Endothelial cell (in vitro differentiated cells): ENCODE measurements at regions not wholly inside any gene's neighbourhood (a gene's known extent, or its start where the extent isn't known, plus 50 kb on each side); places are given as distances from the start of the nearest gene placed in this dataset.

Experiments
- DNase-seq: peaks from one replicate; pipeline ENCODE4 v3.0.0; 2021; ENCODE audit warnings: low spot score
- H3K27ac Mint-ChIP-seq: one replicate; pipeline ENCODE4 v1.8.0; 2021; ENCODE audit warnings: mixed read lengths, inconsistent platforms; ENCODE audit not compliant: unreplicated experiment
- H3K27me3 Mint-ChIP-seq: one replicate; pipeline ENCODE4 v1.8.0; 2021; ENCODE audit warnings: mild to moderate bottlenecking, moderate library complexity, mixed read lengths, inconsistent platforms; ENCODE audit not compliant: unreplicated experiment
- H3K36me3 Mint-ChIP-seq: one replicate; pipeline ENCODE4 v1.8.0; 2021; ENCODE audit warnings: mild to moderate bottlenecking, low read depth, mixed read lengths, inconsistent platforms; ENCODE audit not compliant: unreplicated experiment
- H3K4me1 Mint-ChIP-seq: one replicate; pipeline ENCODE4 v1.8.0; 2021; ENCODE audit warnings: mild to moderate bottlenecking, mixed read lengths, inconsistent platforms; ENCODE audit not compliant: unreplicated experiment
- H3K4me3 Mint-ChIP-seq: one replicate; pipeline ENCODE4 v1.8.0; 2021; ENCODE audit warnings: mild to moderate bottlenecking, mixed read lengths, inconsistent platforms; ENCODE audit not compliant: unreplicated experiment
- H3K9me3 Mint-ChIP-seq: one replicate; pipeline ENCODE4 v1.8.0; 2021; ENCODE audit warnings: mixed read lengths, inconsistent platforms; ENCODE audit not compliant: unreplicated experiment
- TF ChIP-seq, protein P1 (sequence below): fragments of 200-600 bp; sonication (generic); IDR thresholded peaks from one replicate; pipeline ENCODE4 v1.5.0; 2021; ENCODE audit warnings: antibody characterized with exemption; ENCODE audit not compliant: unreplicated experiment

GRCh38 chr18:8972116-8972515 lies 130.4 kb upstream of the NDUFV2 start:
- Mint-ChIP-seq H3K27ac (no peak overlapping the region), H3K36me3 (no peaks in the 10 kb centered on the region), H3K4me1 (no peaks in the 10 kb centered on the region), H3K4me3 (no peak overlapping the region), H3K27me3 (peaks cover 1% of the 10 kb centered on the region), H3K9me3 (no peaks in the 10 kb centered on the region)
- TF ChIP-seq, protein P1, sequence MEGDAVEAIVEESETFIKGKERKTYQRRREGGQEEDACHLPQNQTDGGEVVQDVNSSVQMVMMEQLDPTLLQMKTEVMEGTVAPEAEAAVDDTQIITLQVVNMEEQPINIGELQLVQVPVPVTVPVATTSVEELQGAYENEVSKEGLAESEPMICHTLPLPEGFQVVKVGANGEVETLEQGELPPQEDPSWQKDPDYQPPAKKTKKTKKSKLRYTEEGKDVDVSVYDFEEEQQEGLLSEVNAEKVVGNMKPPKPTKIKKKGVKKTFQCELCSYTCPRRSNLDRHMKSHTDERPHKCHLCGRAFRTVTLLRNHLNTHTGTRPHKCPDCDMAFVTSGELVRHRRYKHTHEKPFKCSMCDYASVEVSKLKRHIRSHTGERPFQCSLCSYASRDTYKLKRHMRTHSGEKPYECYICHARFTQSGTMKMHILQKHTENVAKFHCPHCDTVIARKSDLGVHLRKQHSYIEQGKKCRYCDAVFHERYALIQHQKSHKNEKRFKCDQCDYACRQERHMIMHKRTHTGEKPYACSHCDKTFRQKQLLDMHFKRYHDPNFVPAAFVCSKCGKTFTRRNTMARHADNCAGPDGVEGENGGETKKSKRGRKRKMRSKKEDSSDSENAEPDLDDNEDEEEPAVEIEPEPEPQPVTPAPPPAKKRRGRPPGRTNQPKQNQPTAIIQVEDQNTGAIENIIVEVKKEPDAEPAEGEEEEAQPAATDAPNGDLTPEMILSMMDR, result no peak
- DNase-seq, result no peak

GRCh38 chr18:8974279-8974678 lies 128.2 kb upstream of the NDUFV2 start:
- Mint-ChIP-seq H3K9me3 (no peaks in the 10 kb centered on the region), H3K27me3 (peaks cover 2% of the 10 kb centered on the region), H3K36me3 (no peaks in the 10 kb centered on the region), H3K4me1 (no peaks in the 10 kb centered on the region), H3K27ac (no peak overlapping the region), H3K4me3 (no peak overlapping the region)
- DNase-seq, result no peak
- TF ChIP-seq, protein P1, result no peak

DNA sequence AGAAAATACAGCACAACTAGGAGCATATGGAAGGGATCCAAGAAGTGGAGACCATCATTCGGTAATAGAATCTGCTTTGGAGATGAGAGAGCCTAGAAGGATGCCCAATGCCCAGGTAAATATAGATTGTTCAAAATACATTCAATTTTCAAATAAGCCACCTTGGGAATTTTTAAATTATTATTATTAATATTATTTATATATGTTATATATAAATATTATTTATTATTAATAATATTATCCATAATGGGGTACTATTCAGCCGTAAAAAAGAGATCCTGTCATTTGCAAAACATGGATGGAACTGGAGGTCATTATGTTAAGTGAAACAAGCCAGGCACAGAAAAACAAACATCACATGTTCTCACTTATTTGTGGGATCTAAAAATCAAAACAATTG lies 127.8 kb upstream of the NDUFV2 start:
- Mint-ChIP-seq H3K36me3 (no peaks in the 10 kb centered on the region), H3K9me3 (no peaks in the 10 kb centered on the region), H3K4me3 (no peak overlapping the region), H3K27me3 (peaks cover 2% of the 10 kb centered on the region), H3K4me1 (no peaks in the 10 kb centered on the region), H3K27ac (no peak overlapping the region)
- DNase-seq, result no peak
- TF ChIP-seq, protein P1, result no peak

DNA sequence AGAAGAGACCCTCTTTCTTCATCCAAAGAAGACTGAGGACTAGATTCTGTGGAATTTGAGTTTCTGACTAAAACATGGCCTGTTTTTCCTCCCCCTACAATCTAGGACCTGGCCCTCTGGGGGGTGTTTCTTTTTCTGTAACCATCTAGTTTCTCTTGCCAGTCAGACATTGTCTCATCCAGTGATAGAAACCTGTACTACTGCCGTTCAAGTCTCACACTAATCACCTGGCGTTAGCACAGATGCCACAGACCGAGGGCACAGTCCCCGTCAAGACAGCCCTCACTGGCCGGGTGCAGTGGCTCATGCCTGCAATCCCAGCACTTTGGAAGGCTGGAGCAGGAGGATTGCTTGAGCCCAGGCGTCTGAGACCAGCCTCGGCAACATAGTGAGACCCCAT lies 126.9 kb upstream of the NDUFV2 start:
- no peak overlapping the region for H3K4me3 Mint-ChIP-seq
- no peak for DNase-seq
- H3K27me3 Mint-ChIP-seq, result peaks cover 2% of the 10 kb centered on the region
- TF ChIP-seq, protein P1, result no peak
- no peaks in the 10 kb centered on the region for H3K36me3 Mint-ChIP-seq
- no peaks in the 10 kb centered on the region for H3K4me1 Mint-ChIP-seq
- no peaks in the 10 kb centered on the region for H3K9me3 Mint-ChIP-seq
- no peak overlapping the region for H3K27ac Mint-ChIP-seq

GRCh38 chr18:8976606-8977005 lies 125.9 kb upstream of the NDUFV2 start:
- no peak overlapping the region for H3K4me3 Mint-ChIP-seq
- H3K36me3 Mint-ChIP-seq, result no peaks in the 10 kb centered on the region
- no peaks in the 10 kb centered on the region for H3K4me1 Mint-ChIP-seq
- H3K9me3 Mint-ChIP-seq, result no peaks in the 10 kb centered on the region
- peaks cover 2% of the 10 kb centered on the region for H3K27me3 Mint-ChIP-seq
- DNase-seq, result no peak
- H3K27ac Mint-ChIP-seq, result no peak overlapping the region
- TF ChIP-seq, protein P1, result no peak
